ENCODE measurements at regions not wholly inside any gene's neighbourhood (a gene's known extent, or its start where the extent isn't known, plus 50 kb on each side); places are given as distances from the start of the nearest gene placed in this dataset.
A peak's percentile ranks its signal among the peaks of the same experiment; 100 is the strongest.

GRCh38 chr20:56783826-56784225 lies 154.7 kb downstream of the TFAP2C start:
- H3K4me3 ChIP-seq = no peak overlapping the region
- H3K9me3 ChIP-seq = no peaks in the 10 kb centered on the region
- H3K27me3 ChIP-seq = no peaks in the 10 kb centered on the region
- no peaks in the 10 kb centered on the region for H3K36me3 ChIP-seq
- peaks cover 32% of the 10 kb centered on the region for H3K4me1 ChIP-seq
- H3K27ac ChIP-seq = no peak overlapping the region
- DNase-seq (ENCODE audit: low spot score in 2 of 2) = no peak
- TF ChIP-seq CTCF (IDR thresholded peaks at IDR 0.05) (no peak), EP300 (IDR thresholded peaks at IDR 0.05) (no peak), POLR2AphosphoS5 (IDR thresholded peaks at IDR 0.05) (no peak), POLR2A (IDR thresholded peaks at IDR 0.05) (no peak)
- WGBS = 68% methylated on average over 4 of the region's 4 CpGs

- H3K4me3 ChIP-seq = no peak overlapping the region
- WGBS = 71% methylated on average over 5 of the region's 5 CpGs
- TF ChIP-seq POLR2AphosphoS5 (IDR thresholded peaks at IDR 0.05) = no peak
- no peak for TF ChIP-seq EP300 (IDR thresholded peaks at IDR 0.05)
- H3K4me1 ChIP-seq = peaks cover 18% of the 10 kb centered on the region
- no peak for DNase-seq (ENCODE audit: low spot score in 2 of 2)
- no peaks in the 10 kb centered on the region for H3K27me3 ChIP-seq
- no peaks in the 10 kb centered on the region for H3K9me3 ChIP-seq
- no peaks in the 10 kb centered on the region for H3K36me3 ChIP-seq
- no peak overlapping the region for H3K27ac ChIP-seq
Observed at GRCh38 chr20:56786503-56786902, 157.4 kb downstream of the TFAP2C start.

GRCh38 chr20:56788041-56788670 lies 159.1 kb downstream of the TFAP2C start:
- no peaks in the 10 kb centered on the region for H3K9me3 ChIP-seq
- TF ChIP-seq POLR2AphosphoS5 (IDR thresholded peaks at IDR 0.05) (peak in 2 of 3 donors; percentile 62 to 94), CTCF (IDR thresholded peaks at IDR 0.05) (no peak)
- H3K4me1 ChIP-seq = peaks cover 18% of the 10 kb centered on the region
- no peaks in the 10 kb centered on the region for H3K36me3 ChIP-seq
- H3K4me3 ChIP-seq = no peak overlapping the region
- H3K27me3 ChIP-seq = no peaks in the 10 kb centered on the region
- WGBS = 43% methylated on average over 7 of the region's 7 CpGs
- peak overlapping the region; percentile 70 for H3K27ac ChIP-seq
- DNase-seq (ENCODE audit: low spot score in 2 of 2) = no peak

- 73% methylated on average over 6 of the region's 6 CpGs for WGBS
- no peaks in the 10 kb centered on the region for H3K27me3 ChIP-seq
- TF ChIP-seq EP300 (IDR thresholded peaks at IDR 0.05) (no peak), CTCF (IDR thresholded peaks at IDR 0.05) (no peak), POLR2A (IDR thresholded peaks at IDR 0.05) (no peak), POLR2AphosphoS5 (IDR thresholded peaks at IDR 0.05) (no peak)
- H3K27ac ChIP-seq = peak overlapping the region; percentile 70
- H3K4me3 ChIP-seq = no peak overlapping the region
- DNase-seq (ENCODE audit: low spot score in 2 of 2) = no peak
- no peaks in the 10 kb centered on the region for H3K9me3 ChIP-seq
- H3K36me3 ChIP-seq = no peaks in the 10 kb centered on the region
- H3K4me1 ChIP-seq = peaks cover 18% of the 10 kb centered on the region
Observed at GRCh38 chr20:56788671-56789610, 159.8 kb downstream of the TFAP2C start.

GRCh38 chr20:56793916-56794315 lies 164.8 kb downstream of the TFAP2C start:
- no peaks in the 10 kb centered on the region for H3K9me3 ChIP-seq
- no peaks in the 10 kb centered on the region for H3K4me1 ChIP-seq
- no peak overlapping the region for H3K27ac ChIP-seq
- no peak overlapping the region for H3K4me3 ChIP-seq
- 74% methylated on average over 7 of the region's 7 CpGs for WGBS
- no peaks in the 10 kb centered on the region for H3K36me3 ChIP-seq
- TF ChIP-seq POLR2AphosphoS5 (IDR thresholded peaks at IDR 0.05) = no peak
- TF ChIP-seq EP300 (IDR thresholded peaks at IDR 0.05) = no peak
- no peak for TF ChIP-seq CTCF (IDR thresholded peaks at IDR 0.05)
- no peak for TF ChIP-seq POLR2A (IDR thresholded peaks at IDR 0.05)
- DNase-seq (ENCODE audit: low spot score in 2 of 2) = no peak
- H3K27me3 ChIP-seq = no peaks in the 10 kb centered on the region

Measured in suprapubic skin (tissue), 4 donors.